ENCODE measurements at regions not wholly inside any gene's neighbourhood (a gene's known extent, or its start where the extent isn't known, plus 50 kb on each side); places are given as distances from the start of the nearest gene placed in this dataset.
"Not testable (repeated sequence)": the region's sequence is repeated elsewhere in the genome, so short reads cannot be mapped to it uniquely, and the experiment has no call there.

GRCh38 chr16:10261077-10261476 lies 78.8 kb upstream of the GRIN2A start:
- Histone ChIP-seq H3K4me3 (ENCODE audit: low read length) (no peak overlapping the region), H3K9me2 (ENCODE audit: insufficient read depth, low read length) (no peaks in the 10 kb centered on the region), H3K27me3 (ENCODE audit: insufficient read depth, low read depth, low read length) (no peaks in the 10 kb centered on the region), H2AFZ (ENCODE audit: low read depth, low read length) (no peak overlapping the region), H3F3A (ENCODE audit: insufficient read depth, low read length, poor library complexity, severe bottlenecking) (no peaks in the 10 kb centered on the region), H3K4me2 (ENCODE audit: low read length) (no peak overlapping the region), H4K20me1 (ENCODE audit: insufficient read depth) (no peaks in the 10 kb centered on the region), H3K79me2 (replicated peaks; ENCODE audit: insufficient read depth, low read length) (no peaks in the 10 kb centered on the region), H3K9ac (ENCODE audit: low read length) (no peak overlapping the region), H3K36me3 (ENCODE audit: insufficient read depth, low read length) (no peaks in the 10 kb centered on the region), H3K9me3 (ENCODE audit: low read length) (no peaks in the 10 kb centered on the region), H3K27ac (ENCODE audit: low read length) (no peak overlapping the region)
- TF ChIP-seq SMC3 (conservative IDR thresholded peaks at IDR 0.05; ENCODE audit: poor library complexity) = no peak
- no peak for TF ChIP-seq MXI1 (conservative IDR thresholded peaks at IDR 0.05; ENCODE audit: poor library complexity, severe bottlenecking)
- TF ChIP-seq EZH2 (IDR thresholded peaks at IDR 0.05; ENCODE audit: borderline replicate concordance, insufficient read depth, low read length, poor library complexity, severe bottlenecking) = no peak
- no peak for TF ChIP-seq POLR2AphosphoS5 (IDR thresholded peaks at IDR 0.05)
- TF ChIP-seq CTCF (IDR thresholded peaks at IDR 0.05; ENCODE audit: poor library complexity, severe bottlenecking) = no peak
- no peak for TF ChIP-seq TAF1 (IDR thresholded peaks at IDR 0.05; ENCODE audit: low read depth)
- TF ChIP-seq REST (IDR thresholded peaks at IDR 0.05; ENCODE audit: borderline replicate concordance) = no peak
- no peak for TF ChIP-seq EP300 (conservative IDR thresholded peaks at IDR 0.05; ENCODE audit: poor library complexity, severe bottlenecking)
- no peak for TF ChIP-seq RAD21 (conservative IDR thresholded peaks at IDR 0.05)

GRCh38 chr16:10261526-10261925 lies 79.3 kb upstream of the GRIN2A start:
- H4K20me1 ChIP-seq (ENCODE audit: insufficient read depth); H3K9me3 ChIP-seq (ENCODE audit: low read length); H3K79me2 ChIP-seq (replicated peaks; ENCODE audit: insufficient read depth, low read length); H3K27me3 ChIP-seq (ENCODE audit: insufficient read depth, low read depth, low read length); H3K36me3 ChIP-seq (ENCODE audit: insufficient read depth, low read length); H3K9ac ChIP-seq (ENCODE audit: low read length); H2AFZ ChIP-seq (ENCODE audit: low read depth, low read length); H3F3A ChIP-seq (ENCODE audit: insufficient read depth, low read length, poor library complexity, severe bottlenecking); H3K9me2 ChIP-seq (ENCODE audit: insufficient read depth, low read length); H3K4me3 ChIP-seq (ENCODE audit: low read length); H3K27ac ChIP-seq (ENCODE audit: low read length); H3K4me2 ChIP-seq (ENCODE audit: low read length): not testable (repeated sequence)
